ENCODE measurements at regions not wholly inside any gene's neighbourhood (a gene's known extent, or its start where the extent isn't known, plus 50 kb on each side); places are given as distances from the start of the nearest gene placed in this dataset.

DNA sequence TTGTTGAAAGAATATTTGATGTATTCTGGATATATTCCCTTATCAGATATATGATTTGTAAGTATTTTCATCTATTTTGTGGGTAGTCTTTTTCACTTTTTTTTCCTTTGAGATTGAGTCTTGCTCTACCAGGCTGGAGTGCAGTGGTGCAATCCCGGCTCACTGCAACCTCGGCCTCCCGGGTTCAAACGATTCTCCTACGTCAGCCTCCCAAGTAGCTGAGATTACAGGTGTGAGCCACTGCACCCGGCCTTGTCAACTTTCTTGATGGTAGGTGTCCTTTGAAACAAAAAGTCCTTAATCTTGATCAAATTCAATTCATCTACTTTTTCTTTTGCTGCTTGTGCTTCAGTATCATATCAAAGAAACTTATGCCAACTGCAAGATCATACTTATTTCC is 297.2 kb upstream of the NRSN1 start:
- TF ChIP-seq POLR2A (IDR thresholded peaks at IDR 0.05; ENCODE audit: low read depth, low read length) (no peak), CTCF (IDR thresholded peaks at IDR 0.05; ENCODE audit: extremely low read depth in 1 of 2, insufficient read depth in 1 of 2, low read depth in 1 of 2, low read length in 2 of 2) (no peak), MYC (IDR thresholded peaks at IDR 0.05; ENCODE audit: low read depth, low read length) (no peak), GATA2 (IDR thresholded peaks at IDR 0.05; ENCODE audit: insufficient read depth, insufficient read length, low read depth, low read length) (no peak), JUN (IDR thresholded peaks at IDR 0.05; ENCODE audit: borderline replicate concordance, insufficient read depth, insufficient read length, low read depth) (no peak), POLR2AphosphoS5 (IDR thresholded peaks at IDR 0.05; ENCODE audit: insufficient read depth, low read depth, low read length) (no peak), EZH2 (IDR thresholded peaks at IDR 0.05; ENCODE audit: borderline replicate concordance, low read depth, low read length, severe bottlenecking) (no peak), FOS (IDR thresholded peaks at IDR 0.05; ENCODE audit: borderline replicate concordance, insufficient read depth, low read length) (no peak)
- TF ChIP-seq, protein P1, sequence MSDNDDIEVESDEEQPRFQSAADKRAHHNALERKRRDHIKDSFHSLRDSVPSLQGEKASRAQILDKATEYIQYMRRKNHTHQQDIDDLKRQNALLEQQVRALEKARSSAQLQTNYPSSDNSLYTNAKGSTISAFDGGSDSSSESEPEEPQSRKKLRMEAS (IDR thresholded peaks at IDR 0.05; ENCODE audit: insufficient read depth, insufficient read length): no peak
- Histone ChIP-seq H3K4me2 (ENCODE audit: insufficient read depth, low read length) (no peak overlapping the region), H3K27me3 (ENCODE audit: control insufficient read depth in 2 of 2, insufficient read depth in 2 of 2, low read length in 2 of 2) (no peaks in the 10 kb centered on the region), H3K9me3 (replicated peaks; ENCODE audit: control insufficient read depth, insufficient read depth, low read length) (no peaks in the 10 kb centered on the region), H3K4me3 (replicated peaks in 1 of 3; ENCODE audit: insufficient read depth in 1 of 3, low read depth in 1 of 3, low read length in 3 of 3) (no peak overlapping the region), H3K27ac (ENCODE audit: insufficient read depth, low read depth, low read length) (no peak overlapping the region), H2AFZ (ENCODE audit: low read depth, low read length) (no peak overlapping the region), H3K9me1 (replicated peaks; ENCODE audit: control insufficient read depth, extremely low read depth, insufficient read depth, low read length) (no peaks in the 10 kb centered on the region), H3K9ac (replicated peaks; ENCODE audit: extremely low read depth, insufficient read depth, low read length) (no peak overlapping the region), H3K36me3 (ENCODE audit: control insufficient read depth in 2 of 2, extremely low read depth in 1 of 2, insufficient read depth in 2 of 2, low read length in 2 of 2) (no peaks in the 10 kb centered on the region), H3K4me1 (ENCODE audit: control insufficient read depth, extremely low read depth, insufficient read depth, low read length) (no peaks in the 10 kb centered on the region), H4K20me1 (replicated peaks; ENCODE audit: control insufficient read depth, extremely low read depth, insufficient read depth, low read length) (no peaks in the 10 kb centered on the region), H3K79me2 (ENCODE audit: control insufficient read depth, insufficient read depth, low read length) (no peaks in the 10 kb centered on the region)
- dilution Hi-C loops (cut with MboI; ENCODE audit: extremely low pct_ligation_motif_present, low sequenced_read_pairs): no loop called here
- no TSS peak for BruUV-seq (replicated peaks)
- POLR2A ChIA-PET: no interaction called here
- intact Hi-C loops (cut with micrococcal nuclease): no loop called here
- CTCF ChIA-PET: no interaction called here
- DNase-seq (ENCODE audit: low read depth, low spot score) (no peak), FAIRE-seq (no peak)
